ENCODE measurements at regions not wholly inside any gene's neighbourhood (a gene's known extent, or its start where the extent isn't known, plus 50 kb on each side); places are given as distances from the start of the nearest gene placed in this dataset.

DNA sequence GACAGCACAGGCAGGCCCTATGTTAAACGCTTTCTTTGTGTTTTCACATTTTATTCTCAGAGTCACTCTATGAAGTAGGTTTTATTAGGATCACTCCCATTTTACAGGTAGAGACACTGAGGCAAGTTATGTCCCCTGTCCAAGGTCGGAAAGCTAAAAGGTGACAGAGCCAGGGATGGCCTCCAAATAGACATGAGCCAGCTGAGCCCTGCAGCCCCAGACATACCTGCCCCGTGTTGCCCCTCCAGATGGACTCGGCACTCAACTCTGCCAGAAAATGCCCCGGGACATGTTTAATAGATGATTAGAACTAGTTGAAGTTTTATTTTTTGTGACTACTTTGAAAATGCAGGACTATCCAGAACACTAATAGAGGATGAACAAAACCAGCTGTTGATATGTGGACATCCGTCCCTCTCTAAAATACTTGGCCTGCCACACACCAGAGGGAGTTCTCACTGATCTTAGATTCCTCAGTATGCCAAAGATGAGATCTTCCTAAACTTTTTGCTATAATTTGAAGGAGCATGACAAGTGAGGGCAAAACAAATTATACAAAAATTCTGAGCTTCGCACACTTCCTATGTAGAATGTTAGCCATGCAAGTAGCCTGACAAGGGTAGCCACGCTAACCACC is 258.6 kb upstream of the ADAMTS16 start:
- Histone ChIP-seq H3K36me3 (ENCODE audit: control insufficient read depth in 2 of 2, insufficient read depth in 1 of 2, low read length in 2 of 2) (no peaks in the 10 kb centered on the region), H3K9me3 (ENCODE audit: control insufficient read depth, insufficient read depth, low read depth, low read length) (no peaks in the 10 kb centered on the region), H3K27ac (ENCODE audit: extremely low read depth, low read depth, low read length) (no peak overlapping the region), H3K4me1 (ENCODE audit: control insufficient read depth, insufficient read depth, low read length) (no peaks in the 10 kb centered on the region), H3K4me3 (ENCODE audit: low read depth, low read length) (no peak overlapping the region)
- CTCF ChIA-PET, result interaction anchor here (0.7 to 5.9 kb wide), 10 partner anchors 11 to 554 kb away, joined by 3 to 111 read pairs (median 4); partner anchors contain the start of gene ICE1
- POLR2A ChIA-PET, result no interaction called here
- no peak for TF ChIP-seq ZNF626 (tag by site-specific recombination; IDR thresholded peaks at IDR 0.05)
- TF ChIP-seq ZNF585B (tag by site-specific recombination; IDR thresholded peaks at IDR 0.05), result no peak
- TF ChIP-seq, protein P1, sequence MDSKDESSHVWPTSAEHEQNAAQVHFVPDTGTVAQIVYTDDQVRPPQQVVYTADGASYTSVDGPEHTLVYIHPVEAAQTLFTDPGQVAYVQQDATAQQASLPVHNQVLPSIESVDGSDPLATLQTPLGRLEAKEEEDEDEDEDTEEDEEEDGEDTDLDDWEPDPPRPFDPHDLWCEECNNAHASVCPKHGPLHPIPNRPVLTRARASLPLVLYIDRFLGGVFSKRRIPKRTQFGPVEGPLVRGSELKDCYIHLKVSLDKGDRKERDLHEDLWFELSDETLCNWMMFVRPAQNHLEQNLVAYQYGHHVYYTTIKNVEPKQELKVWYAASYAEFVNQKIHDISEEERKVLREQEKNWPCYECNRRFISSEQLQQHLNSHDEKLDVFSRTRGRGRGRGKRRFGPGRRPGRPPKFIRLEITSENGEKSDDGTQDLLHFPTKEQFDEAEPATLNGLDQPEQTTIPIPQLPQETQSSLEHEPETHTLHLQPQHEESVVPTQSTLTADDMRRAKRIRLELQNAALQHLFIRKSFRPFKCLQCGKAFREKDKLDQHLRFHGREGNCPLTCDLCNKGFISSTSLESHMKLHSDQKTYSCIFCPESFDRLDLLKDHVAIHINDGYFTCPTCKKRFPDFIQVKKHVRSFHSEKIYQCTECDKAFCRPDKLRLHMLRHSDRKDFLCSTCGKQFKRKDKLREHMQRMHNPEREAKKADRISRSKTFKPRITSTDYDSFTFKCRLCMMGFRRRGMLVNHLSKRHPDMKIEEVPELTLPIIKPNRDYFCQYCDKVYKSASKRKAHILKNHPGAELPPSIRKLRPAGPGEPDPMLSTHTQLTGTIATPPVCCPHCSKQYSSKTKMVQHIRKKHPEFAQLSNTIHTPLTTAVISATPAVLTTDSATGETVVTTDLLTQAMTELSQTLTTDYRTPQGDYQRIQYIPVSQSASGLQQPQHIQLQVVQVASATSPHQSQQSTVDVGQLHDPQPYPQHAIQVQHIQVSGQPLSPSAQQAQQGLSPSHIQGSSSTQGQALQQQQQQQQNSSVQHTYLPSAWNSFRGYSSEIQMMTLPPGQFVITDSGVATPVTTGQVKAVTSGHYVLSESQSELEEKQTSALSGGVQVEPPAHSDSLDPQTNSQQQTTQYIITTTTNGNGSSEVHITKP (tag by site-specific recombination; IDR thresholded peaks at IDR 0.05), result no peak
- TF ChIP-seq ZNF2 (tag by site-specific recombination; IDR thresholded peaks at IDR 0.05), result no peak
- no peak for TF ChIP-seq SP3 (tag by site-specific recombination; IDR thresholded peaks at IDR 0.05)
- TF ChIP-seq ZNF558 (tag by site-specific recombination; IDR thresholded peaks at IDR 0.05), result no peak

DNA sequence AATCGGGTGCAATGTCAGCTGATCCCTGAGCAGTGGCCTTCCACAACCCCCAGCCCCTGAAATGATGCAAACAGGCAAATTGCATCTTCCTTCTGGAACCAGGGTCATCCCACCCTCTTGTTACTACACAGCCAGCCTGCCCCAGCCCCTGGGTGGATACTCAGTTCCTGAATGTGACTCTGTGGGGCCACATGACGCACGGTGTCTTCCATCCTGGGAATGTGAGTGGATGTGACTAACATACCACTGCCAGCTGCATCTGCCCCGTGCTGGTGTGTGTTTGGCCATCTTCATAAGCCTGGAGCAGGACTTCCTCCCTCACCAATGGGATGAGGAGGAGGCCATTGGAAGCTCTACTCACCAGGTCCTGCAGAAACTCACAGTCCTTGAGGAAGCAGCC is 257.9 kb upstream of the ADAMTS16 start:
- TF ChIP-seq, protein P2, sequence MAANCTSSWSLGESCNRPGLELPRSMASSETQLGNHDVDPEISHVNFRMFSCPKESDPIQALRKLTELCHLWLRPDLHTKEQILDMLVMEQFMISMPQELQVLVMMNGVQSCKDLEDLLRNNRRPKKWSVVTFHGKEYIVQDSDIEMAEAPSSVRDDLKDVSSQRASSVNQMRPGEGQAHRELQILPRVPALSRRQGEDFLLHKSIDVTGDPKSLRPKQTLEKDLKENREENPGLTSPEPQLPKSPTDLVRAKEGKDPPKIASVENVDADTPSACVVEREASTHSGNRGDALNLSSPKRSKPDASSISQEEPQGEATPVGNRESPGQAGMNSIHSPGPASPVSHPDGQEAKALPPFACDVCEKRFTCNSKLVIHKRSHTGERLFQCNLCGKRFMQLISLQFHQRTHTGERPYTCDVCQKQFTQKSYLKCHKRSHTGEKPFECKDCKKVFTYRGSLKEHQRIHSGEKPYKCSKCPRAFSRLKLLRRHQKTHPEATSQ (tag by site-specific recombination; IDR thresholded peaks at IDR 0.05), result no peak
- Histone ChIP-seq H3K4me1 (ENCODE audit: control insufficient read depth, insufficient read depth, low read length) (no peaks in the 10 kb centered on the region), H3K27ac (ENCODE audit: extremely low read depth, low read depth, low read length) (no peak overlapping the region), H3K9me3 (ENCODE audit: control insufficient read depth, insufficient read depth, low read depth, low read length) (no peaks in the 10 kb centered on the region), H3K4me3 (ENCODE audit: low read depth, low read length) (no peak overlapping the region), H3K36me3 (ENCODE audit: control insufficient read depth in 2 of 2, insufficient read depth in 1 of 2, low read length in 2 of 2) (no peaks in the 10 kb centered on the region)
- ChIA-PET CTCF (interaction anchor here (0.7 to 5.9 kb wide), 8 partner anchors 10 to 537 kb away, joined by 3 to 111 read pairs (median 4); partner anchors contain the start of gene ICE1), POLR2A (no interaction called here)

DNA sequence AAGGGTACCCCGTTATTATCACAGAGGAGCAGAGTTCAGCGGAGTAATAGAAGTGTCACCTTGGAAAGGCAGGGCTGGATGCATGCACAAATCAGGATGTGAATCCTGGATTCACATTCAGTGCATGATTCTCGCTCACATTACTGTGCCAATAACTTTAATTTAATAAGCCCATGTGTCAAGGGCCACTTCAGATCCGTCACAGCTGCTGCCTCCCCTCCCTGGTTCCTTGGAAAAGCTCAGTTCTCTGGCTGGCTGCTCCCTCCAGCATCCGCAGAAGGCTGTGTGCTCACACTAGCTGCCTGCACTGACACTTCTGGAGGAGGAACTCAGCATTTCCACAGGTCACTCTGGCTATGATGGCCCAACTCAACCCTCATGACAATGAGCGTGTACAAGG is 256.8 kb upstream of the ADAMTS16 start:
- POLR2A ChIA-PET, result no interaction called here
- H3K36me3 ChIP-seq (ENCODE audit: control insufficient read depth in 2 of 2, insufficient read depth in 1 of 2, low read length in 2 of 2), result no peaks in the 10 kb centered on the region
- H3K27ac ChIP-seq (ENCODE audit: extremely low read depth, low read depth, low read length), result no peak overlapping the region
- no peaks in the 10 kb centered on the region for H3K9me3 ChIP-seq (ENCODE audit: control insufficient read depth, insufficient read depth, low read depth, low read length)
- no peak overlapping the region for H3K4me3 ChIP-seq (ENCODE audit: low read depth, low read length)
- CTCF ChIA-PET, result interaction anchor here (1.0 to 5.9 kb wide), 3 partner anchors 54 to 536 kb away, joined by 3 to 111 read pairs (median 5); partner anchors contain the start of gene ICE1
- no peaks in the 10 kb centered on the region for H3K4me1 ChIP-seq (ENCODE audit: control insufficient read depth, insufficient read depth, low read length)
- TF ChIP-seq RBAK (tag by site-specific recombination; IDR thresholded peaks at IDR 0.05) (no peak), KLF10 (tag by site-specific recombination; IDR thresholded peaks at IDR 0.05) (no peak), ZNF664 (tag by site-specific recombination; IDR thresholded peaks at IDR 0.05) (no peak), ZNF37A (tag by site-specific recombination; IDR thresholded peaks at IDR 0.05) (no peak), SCRT2 (tag by site-specific recombination; IDR thresholded peaks at IDR 0.05) (no peak), HOXD13 (CRISPR knock-in tag; IDR thresholded peaks at IDR 0.05; ENCODE audit: borderline replicate concordance) (no peak), ZNF121 (tag by site-specific recombination; IDR thresholded peaks at IDR 0.05) (no peak), ZEB2 (tag by site-specific recombination; IDR thresholded peaks at IDR 0.05) (no peak), ZNF521 (tag by site-specific recombination; IDR thresholded peaks at IDR 0.05) (no peak), WT1 (tag by site-specific recombination; IDR thresholded peaks at IDR 0.05) (no peak), ZBTB20 (tag by site-specific recombination; IDR thresholded peaks at IDR 0.05) (no peak), ZFHX2 (tag by site-specific recombination; conservative IDR thresholded peaks at IDR 0.05) (no peak), ZNF768 (tag by site-specific recombination; IDR thresholded peaks at IDR 0.05) (no peak), ZNF311 (tag by site-specific recombination; IDR thresholded peaks at IDR 0.05; ENCODE audit: borderline replicate concordance) (no peak)
- TF ChIP-seq, protein P3, sequence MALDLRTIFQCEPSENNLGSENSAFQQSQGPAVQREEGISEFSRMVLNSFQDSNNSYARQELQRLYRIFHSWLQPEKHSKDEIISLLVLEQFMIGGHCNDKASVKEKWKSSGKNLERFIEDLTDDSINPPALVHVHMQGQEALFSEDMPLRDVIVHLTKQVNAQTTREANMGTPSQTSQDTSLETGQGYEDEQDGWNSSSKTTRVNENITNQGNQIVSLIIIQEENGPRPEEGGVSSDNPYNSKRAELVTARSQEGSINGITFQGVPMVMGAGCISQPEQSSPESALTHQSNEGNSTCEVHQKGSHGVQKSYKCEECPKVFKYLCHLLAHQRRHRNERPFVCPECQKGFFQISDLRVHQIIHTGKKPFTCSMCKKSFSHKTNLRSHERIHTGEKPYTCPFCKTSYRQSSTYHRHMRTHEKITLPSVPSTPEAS (tag by site-specific recombination; IDR thresholded peaks at IDR 0.05), result no peak
- TF ChIP-seq, protein P4, sequence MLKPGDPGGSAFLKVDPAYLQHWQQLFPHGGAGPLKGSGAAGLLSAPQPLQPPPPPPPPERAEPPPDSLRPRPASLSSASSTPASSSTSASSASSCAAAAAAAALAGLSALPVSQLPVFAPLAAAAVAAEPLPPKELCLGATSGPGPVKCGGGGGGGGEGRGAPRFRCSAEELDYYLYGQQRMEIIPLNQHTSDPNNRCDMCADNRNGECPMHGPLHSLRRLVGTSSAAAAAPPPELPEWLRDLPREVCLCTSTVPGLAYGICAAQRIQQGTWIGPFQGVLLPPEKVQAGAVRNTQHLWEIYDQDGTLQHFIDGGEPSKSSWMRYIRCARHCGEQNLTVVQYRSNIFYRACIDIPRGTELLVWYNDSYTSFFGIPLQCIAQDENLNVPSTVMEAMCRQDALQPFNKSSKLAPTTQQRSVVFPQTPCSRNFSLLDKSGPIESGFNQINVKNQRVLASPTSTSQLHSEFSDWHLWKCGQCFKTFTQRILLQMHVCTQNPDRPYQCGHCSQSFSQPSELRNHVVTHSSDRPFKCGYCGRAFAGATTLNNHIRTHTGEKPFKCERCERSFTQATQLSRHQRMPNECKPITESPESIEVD (tag by site-specific recombination; IDR thresholded peaks at IDR 0.05), result no peak
- TF ChIP-seq, protein P5, sequence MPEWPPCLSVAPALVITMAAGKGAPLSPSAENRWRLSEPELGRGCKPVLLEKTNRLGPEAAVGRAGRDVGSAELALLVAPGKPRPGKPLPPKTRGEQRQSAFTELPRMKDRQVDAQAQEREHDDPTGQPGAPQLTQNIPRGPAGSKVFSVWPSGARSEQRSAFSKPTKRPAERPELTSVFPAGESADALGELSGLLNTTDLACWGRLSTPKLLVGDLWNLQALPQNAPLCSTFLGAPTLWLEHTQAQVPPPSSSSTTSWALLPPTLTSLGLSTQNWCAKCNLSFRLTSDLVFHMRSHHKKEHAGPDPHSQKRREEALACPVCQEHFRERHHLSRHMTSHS (tag by site-specific recombination; IDR thresholded peaks at IDR 0.05), result no peak
